NCI-H1105 (cell line): ENCODE measurements at regions not wholly inside any gene's neighbourhood (a gene's known extent, or its start where the extent isn't known, plus 50 kb on each side); places are given as distances from the start of the nearest gene placed in this dataset.

Experiments
- DNase-seq: peaks from one replicate; lab custom pipeline; 2025; lab: John Stamatoyannopoulos, UW

GRCh38 chr1:244265507-244265906, 186.2 kb downstream of the ADSS2 start:
- no peak for DNase-seq

- no peak for DNase-seq
Measured at GRCh38 chr1:244269169-244269568, 182.5 kb downstream of the ADSS2 start.

GRCh38 chr1:244271004-244271403, 180.7 kb downstream of the ADSS2 start:
- no peak for DNase-seq

- no peak for DNase-seq
Measured at GRCh38 chr1:244271691-244272308, 179.9 kb downstream of the ADSS2 start.

GRCh38 chr1:244272471-244273261, 179.0 kb downstream of the ADSS2 start:
- peak; percentile 62 for DNase-seq

GRCh38 chr1:244273262-244273844, 178.4 kb downstream of the ADSS2 start:
- no peak for DNase-seq

- DNase-seq, result no peak
Measured at GRCh38 chr1:244273845-244274619, 177.7 kb downstream of the ADSS2 start.

GRCh38 chr1:244276646-244277045, 175.1 kb downstream of the ADSS2 start:
- DNase-seq, result no peak

- DNase-seq, result no peak
Measured at GRCh38 chr1:244280201-244280600, 171.5 kb downstream of the ADSS2 start.

- no peak for DNase-seq
Measured at GRCh38 chr1:244280859-244281258, 170.8 kb downstream of the ADSS2 start.

- no peak for DNase-seq
Measured at GRCh38 chr1:244283772-244284171, 167.9 kb downstream of the ADSS2 start.

GRCh38 chr1:244284641-244285156, 167.0 kb downstream of the ADSS2 start:
- no peak for DNase-seq

- DNase-seq, result no peak
Measured at GRCh38 chr1:244286341-244286740, 165.4 kb downstream of the ADSS2 start.

GRCh38 chr1:244287726-244288125, 164.0 kb downstream of the ADSS2 start:
- no peak for DNase-seq

GRCh38 chr1:244288663-244289062, 163.0 kb downstream of the ADSS2 start:
- DNase-seq, result no peak

GRCh38 chr1:244289991-244290785, 161.5 kb downstream of the ADSS2 start:
- no peak for DNase-seq

GRCh38 chr1:244291236-244292201, 160.2 kb downstream of the ADSS2 start:
- no peak for DNase-seq

- DNase-seq, result no peak
Measured at GRCh38 chr1:244294599-244295224, 157.0 kb downstream of the ADSS2 start.

- no peak for DNase-seq
Measured at GRCh38 chr1:244296003-244296402, 155.7 kb downstream of the ADSS2 start.

- DNase-seq, result no peak
Measured at GRCh38 chr1:244296447-244296846, 155.3 kb downstream of the ADSS2 start.
